AG09319 (cell line): ENCODE measurements at regions not wholly inside any gene's neighbourhood (a gene's known extent, or its start where the extent isn't known, plus 50 kb on each side); places are given as distances from the start of the nearest gene placed in this dataset.

Experiments used
- DNase-seq: peaks from one replicate; pipeline ENCODE4 v3.0.0-alpha.2; 2010; ENCODE audit warnings: low read depth; ENCODE audit errors: extremely low read depth
- TF ChIP-seq, protein P1 (sequence below): IDR thresholded peaks from 2 replicates; pipeline ENCODE4 v1.5.1; 2011; ENCODE audit warnings: low read depth, mild to moderate bottlenecking, inconsistent platforms, low read length, moderate library complexity

GRCh38 chr3:174536319-174536718 lies 322.8 kb upstream of the NAALADL2 start:
- no peak for DNase-seq
- TF ChIP-seq, protein P1, sequence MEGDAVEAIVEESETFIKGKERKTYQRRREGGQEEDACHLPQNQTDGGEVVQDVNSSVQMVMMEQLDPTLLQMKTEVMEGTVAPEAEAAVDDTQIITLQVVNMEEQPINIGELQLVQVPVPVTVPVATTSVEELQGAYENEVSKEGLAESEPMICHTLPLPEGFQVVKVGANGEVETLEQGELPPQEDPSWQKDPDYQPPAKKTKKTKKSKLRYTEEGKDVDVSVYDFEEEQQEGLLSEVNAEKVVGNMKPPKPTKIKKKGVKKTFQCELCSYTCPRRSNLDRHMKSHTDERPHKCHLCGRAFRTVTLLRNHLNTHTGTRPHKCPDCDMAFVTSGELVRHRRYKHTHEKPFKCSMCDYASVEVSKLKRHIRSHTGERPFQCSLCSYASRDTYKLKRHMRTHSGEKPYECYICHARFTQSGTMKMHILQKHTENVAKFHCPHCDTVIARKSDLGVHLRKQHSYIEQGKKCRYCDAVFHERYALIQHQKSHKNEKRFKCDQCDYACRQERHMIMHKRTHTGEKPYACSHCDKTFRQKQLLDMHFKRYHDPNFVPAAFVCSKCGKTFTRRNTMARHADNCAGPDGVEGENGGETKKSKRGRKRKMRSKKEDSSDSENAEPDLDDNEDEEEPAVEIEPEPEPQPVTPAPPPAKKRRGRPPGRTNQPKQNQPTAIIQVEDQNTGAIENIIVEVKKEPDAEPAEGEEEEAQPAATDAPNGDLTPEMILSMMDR = no peak

GRCh38 chr3:174538151-174538550 lies 321.0 kb upstream of the NAALADL2 start:
- TF ChIP-seq, protein P1 = no peak
- DNase-seq = no peak

DNA sequence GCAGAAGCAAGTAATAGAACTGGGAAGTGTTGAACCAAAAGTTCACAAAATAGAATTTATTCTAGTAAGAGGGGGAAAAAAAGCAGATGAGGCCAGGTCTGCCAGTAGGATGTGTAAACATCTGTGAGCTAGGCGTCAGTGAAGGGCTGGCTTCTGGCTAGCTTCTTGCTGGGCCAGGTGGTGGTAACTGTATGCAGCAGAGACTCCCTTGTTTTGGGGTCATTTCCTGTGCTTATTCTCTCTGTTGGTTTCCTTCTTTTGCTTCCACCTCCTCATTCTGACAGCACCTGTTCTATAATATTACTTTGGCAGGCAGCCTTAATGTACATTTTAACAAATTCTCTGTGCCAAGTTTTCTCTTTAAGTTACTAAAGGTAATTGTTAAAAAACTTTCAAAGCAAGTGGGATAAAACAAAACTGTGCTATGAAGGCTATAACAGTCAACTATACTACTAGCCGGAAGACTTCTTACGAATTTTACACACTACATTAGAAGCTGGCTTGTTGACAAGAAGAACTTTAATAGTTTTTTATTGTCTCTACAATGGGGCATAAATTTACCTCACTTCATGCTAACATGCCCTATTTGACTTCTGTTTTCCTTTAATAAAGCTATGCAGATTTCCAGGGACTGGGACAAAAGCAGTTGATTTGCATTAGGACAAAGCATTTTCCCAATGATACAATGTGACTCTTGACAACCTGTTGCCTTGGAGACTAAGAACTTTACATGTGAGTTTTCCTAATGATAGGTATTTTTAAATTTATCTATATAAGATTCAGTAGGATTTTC lies 318.8 kb upstream of the NAALADL2 start:
- DNase-seq = no peak

GRCh38 chr3:174541708-174542315 lies 317.3 kb upstream of the NAALADL2 start:
- no peak for DNase-seq
- TF ChIP-seq, protein P1 = no peak

More for the DNA sequence above, 318.8 kb upstream of the NAALADL2 start:
- TF ChIP-seq, protein P1 = no peak

DNA sequence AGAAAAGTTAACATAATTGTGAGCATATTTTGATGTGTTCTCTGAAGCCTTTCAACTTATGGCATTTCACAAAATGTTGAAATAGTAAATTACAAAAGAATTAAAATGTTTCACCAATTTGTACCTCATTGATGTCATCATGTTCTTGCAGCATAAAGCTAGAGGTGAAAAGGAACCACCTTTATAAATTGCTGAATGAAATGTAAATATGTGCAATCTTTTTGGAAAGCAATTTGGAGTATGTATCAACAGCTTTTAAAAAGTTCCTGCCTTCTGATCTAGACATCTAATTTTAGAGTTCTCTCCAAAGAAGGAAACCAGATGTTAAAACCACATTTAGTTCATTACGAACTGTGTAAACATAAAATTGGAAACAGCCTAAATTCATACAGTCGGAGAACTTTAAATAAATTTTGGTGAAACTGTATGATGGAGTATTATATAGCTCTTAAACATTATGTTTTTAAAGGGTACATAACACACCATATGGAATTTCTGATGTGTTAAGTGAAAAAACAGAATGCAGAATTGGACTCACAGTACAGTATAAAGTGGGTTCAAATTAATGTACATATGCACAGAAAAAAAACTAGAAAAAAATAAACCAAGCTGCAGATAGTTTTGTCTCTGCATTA lies 311.2 kb upstream of the NAALADL2 start:
- DNase-seq = peak; percentile 8
- TF ChIP-seq, protein P1 = no peak

DNA sequence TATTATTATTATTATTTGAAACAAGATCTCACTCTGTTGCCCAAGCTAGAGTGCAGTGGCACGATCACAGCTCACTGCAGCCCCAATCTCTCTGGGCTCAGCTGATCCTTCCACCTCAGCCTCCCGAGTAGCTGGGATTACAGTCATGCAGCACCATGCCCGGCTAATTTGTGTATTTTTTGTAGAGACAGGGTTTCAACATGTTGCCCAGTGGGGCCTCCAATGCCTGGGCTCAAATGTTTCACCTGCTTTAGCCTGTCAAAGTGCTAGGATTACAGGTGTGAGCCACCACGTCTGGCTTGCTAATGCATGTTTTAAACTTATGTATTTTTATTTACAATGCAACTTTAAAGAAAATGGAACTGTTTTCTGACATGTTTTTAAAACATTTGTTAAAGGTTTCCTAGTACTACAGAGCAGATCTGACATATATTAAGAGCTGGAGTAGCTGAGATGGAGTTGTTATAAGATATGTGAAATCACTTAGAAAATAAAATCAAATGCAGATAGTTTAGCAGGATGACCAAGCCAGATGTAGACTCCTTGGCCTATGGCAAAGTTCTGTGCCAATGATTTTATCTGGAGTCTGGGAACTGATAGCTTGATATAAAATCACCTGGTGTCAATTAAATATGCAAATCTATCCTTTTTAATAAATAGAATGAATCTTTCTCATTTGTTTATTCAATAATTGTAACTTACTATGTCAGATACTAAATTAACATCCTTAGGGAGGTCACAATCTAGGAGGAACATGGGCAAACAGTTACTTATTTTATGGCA lies 310.1 kb upstream of the NAALADL2 start:
- DNase-seq = no peak
- TF ChIP-seq, protein P1 = no peak
